ENCODE measurements at regions not wholly inside any gene's neighbourhood (a gene's known extent, or its start where the extent isn't known, plus 50 kb on each side); places are given as distances from the start of the nearest gene placed in this dataset.

- TF ChIP-seq CTCF (IDR thresholded peaks at IDR 0.05) (no peak), POLR2A (IDR thresholded peaks at IDR 0.05) (no peak)
Observed at GRCh38 chr19:29385191-29385795, 140.5 kb upstream of the VSTM2B start.
